SHP77 (cell line): ENCODE measurements at regions not wholly inside any gene's neighbourhood (a gene's known extent, or its start where the extent isn't known, plus 50 kb on each side); places are given as distances from the start of the nearest gene placed in this dataset.
"Not testable (repeated sequence)": the region's sequence is repeated elsewhere in the genome, so short reads cannot be mapped to it uniquely, and the experiment has no call there.

Source experiments
- DNase-seq, 2 experiments: peaks; one replicate each; lab custom pipeline; 2025; lab: John Stamatoyannopoulos, UW

GRCh38 chr3:6704817-6705216 lies 156.1 kb upstream of the GRM7 start:
- DNase-seq: not testable (repeated sequence)

- no peak for DNase-seq
Measured at GRCh38 chr3:6706777-6707176, 154.1 kb upstream of the GRM7 start.

- no peak for DNase-seq
Measured at GRCh38 chr3:6709178-6709577, 151.7 kb upstream of the GRM7 start.

- DNase-seq: no peak
Measured at GRCh38 chr3:6714962-6715361, 146.0 kb upstream of the GRM7 start.

GRCh38 chr3:6716420-6716819 lies 144.5 kb upstream of the GRM7 start:
- no peak for DNase-seq

- no peak for DNase-seq
Measured at GRCh38 chr3:6717026-6717943, 143.6 kb upstream of the GRM7 start.

GRCh38 chr3:6719999-6720398 lies 140.9 kb upstream of the GRM7 start:
- DNase-seq: no peak

GRCh38 chr3:6721491-6721890 lies 139.4 kb upstream of the GRM7 start:
- no peak for DNase-seq

- DNase-seq: no peak
Measured at GRCh38 chr3:6723205-6723604, 137.7 kb upstream of the GRM7 start.

GRCh38 chr3:6726811-6727210 lies 134.1 kb upstream of the GRM7 start:
- DNase-seq: no peak

- no peak for DNase-seq
Measured at GRCh38 chr3:6732807-6733206, 128.1 kb upstream of the GRM7 start.

GRCh38 chr3:6733699-6734394 lies 127.1 kb upstream of the GRM7 start:
- DNase-seq: no peak

- DNase-seq: no peak
Measured at GRCh38 chr3:6734395-6734746, 126.5 kb upstream of the GRM7 start.

GRCh38 chr3:6736836-6737629 lies 123.9 kb upstream of the GRM7 start:
- no peak for DNase-seq

GRCh38 chr3:6737630-6738029 lies 123.3 kb upstream of the GRM7 start:
- no peak for DNase-seq

GRCh38 chr3:6739288-6739687 lies 121.6 kb upstream of the GRM7 start:
- DNase-seq: no peak

GRCh38 chr3:6743067-6743720 lies 117.7 kb upstream of the GRM7 start:
- DNase-seq: no peak

- DNase-seq: no peak
Measured at GRCh38 chr3:6746443-6746842, 114.5 kb upstream of the GRM7 start.

GRCh38 chr3:6747017-6747416 lies 113.9 kb upstream of the GRM7 start:
- no peak for DNase-seq

- no peak for DNase-seq
Measured at GRCh38 chr3:6750782-6751181, 110.1 kb upstream of the GRM7 start.

GRCh38 chr3:6753536-6753935 lies 107.4 kb upstream of the GRM7 start:
- DNase-seq: no peak
